DMS 273 (cell line): ENCODE measurements at regions not wholly inside any gene's neighbourhood (a gene's known extent, or its start where the extent isn't known, plus 50 kb on each side); places are given as distances from the start of the nearest gene placed in this dataset.
"Not testable (repeated sequence)": the region's sequence is repeated elsewhere in the genome, so short reads cannot be mapped to it uniquely, and the experiment has no call there.

Source experiments
- DNase-seq: peaks from one replicate; lab custom pipeline; 2025; ENCODE audit not compliant: unreplicated experiment; lab: John Stamatoyannopoulos, UW

GRCh38 chr20:30295396-30295795, 962.1 kb upstream of the DEFB115 start:
- not testable (repeated sequence) for DNase-seq

- DNase-seq: not testable (repeated sequence)
Measured at GRCh38 chr20:30295967-30296366, 961.5 kb upstream of the DEFB115 start.

- not testable (repeated sequence) for DNase-seq
Measured at GRCh38 chr20:30297878-30298595, 959.4 kb upstream of the DEFB115 start.

GRCh38 chr20:30300220-30300642, 957.2 kb upstream of the DEFB115 start:
- peak; percentile 7 for DNase-seq

GRCh38 chr20:30302786-30303185, 954.7 kb upstream of the DEFB115 start:
- DNase-seq: not testable (repeated sequence)

- DNase-seq: not testable (repeated sequence)
Measured at GRCh38 chr20:30309938-30310337, 947.5 kb upstream of the DEFB115 start.

- not testable (repeated sequence) for DNase-seq
Measured at GRCh38 chr20:30310385-30310784, 947.1 kb upstream of the DEFB115 start.

DNA sequence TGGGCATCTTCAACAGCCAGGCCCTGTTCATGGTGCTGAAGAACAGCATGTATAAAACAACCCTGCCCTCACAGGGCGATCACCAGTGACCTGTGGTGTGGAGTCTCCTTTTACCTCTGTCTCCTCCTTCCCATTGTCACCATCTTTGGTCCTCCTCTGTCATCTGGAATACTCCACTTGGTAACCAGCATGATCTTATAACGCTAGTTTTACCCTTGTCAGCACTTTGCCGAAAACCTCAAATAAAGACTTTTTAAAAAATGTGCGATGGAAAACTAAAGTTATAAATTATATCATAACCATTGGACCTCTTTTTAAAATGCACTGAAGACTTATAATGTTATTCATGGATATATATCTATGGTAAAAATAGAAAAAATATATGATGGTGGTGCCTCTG, 945.2 kb upstream of the DEFB115 start:
- DNase-seq: not testable (repeated sequence)

GRCh38 chr20:30313660-30314059, 943.8 kb upstream of the DEFB115 start:
- not testable (repeated sequence) for DNase-seq

GRCh38 chr20:30316063-30316462, 941.4 kb upstream of the DEFB115 start:
- peak; percentile 65 for DNase-seq

- DNase-seq: not testable (repeated sequence)
Measured at GRCh38 chr20:30316532-30317299, 940.7 kb upstream of the DEFB115 start.

- DNase-seq: not testable (repeated sequence)
Measured at GRCh38 chr20:30333744-30334143, 923.7 kb upstream of the DEFB115 start.

DNA sequence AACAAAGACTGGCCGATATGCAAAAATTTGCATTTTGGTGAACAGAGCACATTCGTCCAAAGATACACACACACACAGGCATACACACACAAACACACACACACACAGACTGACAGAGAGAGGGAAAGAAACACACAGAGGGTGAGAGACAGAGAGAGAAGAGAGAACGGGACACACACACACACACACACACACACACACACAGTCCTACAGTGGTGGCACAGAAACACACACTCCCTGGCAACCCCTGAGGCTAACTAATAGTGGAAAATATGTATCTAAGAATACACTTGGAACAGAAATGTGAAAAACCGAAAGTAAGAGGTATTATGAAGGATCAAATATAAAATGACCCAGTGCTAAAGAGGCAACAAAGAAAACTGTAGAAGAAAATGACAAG, 919.9 kb upstream of the DEFB115 start:
- not testable (repeated sequence) for DNase-seq

- peak; percentile 37 for DNase-seq
Measured at GRCh38 chr20:30348932-30349331, 908.5 kb upstream of the DEFB115 start.

- DNase-seq: peak; percentile 5
Measured at GRCh38 chr20:30356854-30357467, 900.5 kb upstream of the DEFB115 start.

DNA sequence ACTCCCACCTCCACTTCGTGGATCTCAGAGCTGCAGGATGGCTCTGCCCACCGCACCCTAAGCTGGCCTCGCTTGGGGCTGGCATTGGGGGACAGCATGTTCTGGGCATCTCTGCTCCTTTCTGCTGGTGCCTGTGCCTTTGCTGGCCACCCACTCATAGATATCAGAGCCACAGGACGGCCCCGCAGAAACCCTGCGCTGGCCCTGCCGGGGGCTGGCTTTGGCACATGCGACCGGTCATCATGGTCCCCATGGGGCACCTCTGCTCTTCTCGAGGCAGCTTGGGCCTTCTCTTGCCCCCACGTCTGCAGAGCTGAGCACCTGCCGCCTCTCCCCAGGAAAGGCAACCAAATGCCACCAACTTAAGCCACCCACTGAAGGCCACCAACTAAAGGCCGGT, 895.7 kb upstream of the DEFB115 start:
- DNase-seq: not testable (repeated sequence)

DNA sequence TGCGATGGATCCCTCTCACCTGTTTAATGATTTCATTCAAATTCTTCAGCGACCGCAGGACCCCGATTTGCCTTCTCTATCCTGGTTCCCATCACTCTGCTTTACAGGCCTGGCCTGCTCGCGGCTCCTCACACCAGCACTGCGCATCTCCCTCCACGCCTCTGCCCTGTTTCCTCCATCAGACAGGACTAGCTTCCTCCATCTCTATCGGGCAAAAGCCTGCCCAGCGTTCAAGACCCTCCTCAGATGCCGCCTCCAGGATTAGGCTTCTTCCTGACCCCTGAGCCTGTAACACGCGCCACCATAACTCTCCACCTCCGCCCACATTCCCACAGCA, 881.1 kb upstream of the DEFB115 start:
- DNase-seq: not testable (repeated sequence)

- peak; percentile 85 for DNase-seq
Measured at GRCh38 chr20:30376767-30377658, 880.5 kb upstream of the DEFB115 start.

DNA sequence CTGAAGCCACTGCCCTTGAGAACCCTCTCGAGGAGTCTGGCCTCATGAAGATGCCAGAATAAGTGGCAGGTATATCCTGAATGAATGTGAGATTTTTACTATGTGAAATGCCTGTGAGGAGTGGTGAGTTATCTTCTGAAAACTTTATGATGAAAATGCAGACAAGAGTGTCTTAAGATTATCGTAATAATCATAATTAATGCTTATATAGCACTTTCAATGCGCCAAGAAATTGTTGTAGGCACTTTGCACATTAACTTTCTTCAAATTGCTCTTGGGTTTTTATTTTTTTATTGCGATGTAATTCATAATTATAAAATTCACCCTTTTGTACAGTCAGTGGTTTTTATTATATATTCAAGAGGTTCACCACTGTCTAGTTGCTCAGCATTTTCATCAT, 879.1 kb upstream of the DEFB115 start:
- DNase-seq: not testable (repeated sequence)

- DNase-seq: not testable (repeated sequence)
Measured at GRCh38 chr20:30378721-30379120, 878.7 kb upstream of the DEFB115 start.

GRCh38 chr20:30384841-30385240, 872.6 kb upstream of the DEFB115 start:
- not testable (repeated sequence) for DNase-seq
